Hematopoietic multipotent progenitor cell treated with erythropoietin and hydrocortisone succinate and interleukin-3 and kit ligand, for 17 days (in vitro differentiated cells): ENCODE measurements at regions not wholly inside any gene's neighbourhood (a gene's known extent, or its start where the extent isn't known, plus 50 kb on each side); places are given as distances from the start of the nearest gene placed in this dataset.

Source experiments
- DNase-seq: peaks from one replicate; pipeline ENCODE4 v3.0.0-alpha.2; 2015; ENCODE audit warnings: low spot score

GRCh38 chr3:104566054-104566453 lies 800.7 kb upstream of the ALCAM start:
- no peak for DNase-seq

- no peak for DNase-seq
These were observed 791.1 kb upstream of the ALCAM start for GRCh38 chr3:104575634-104576033.

- DNase-seq, result no peak
These were observed 788.2 kb upstream of the ALCAM start for GRCh38 chr3:104578558-104578957.

- no peak for DNase-seq
These were observed 784.6 kb upstream of the ALCAM start for GRCh38 chr3:104582092-104582491.

- no peak for DNase-seq
These were observed 782.0 kb upstream of the ALCAM start for GRCh38 chr3:104584682-104585081.

- no peak for DNase-seq
These were observed 780.4 kb upstream of the ALCAM start for GRCh38 chr3:104586344-104586743.

- DNase-seq, result no peak
These were observed 778.3 kb upstream of the ALCAM start for GRCh38 chr3:104588442-104588841.

GRCh38 chr3:104591776-104592175 lies 774.9 kb upstream of the ALCAM start:
- no peak for DNase-seq

GRCh38 chr3:104594491-104594890 lies 772.2 kb upstream of the ALCAM start:
- DNase-seq, result no peak

- DNase-seq, result no peak
These were observed 770.7 kb upstream of the ALCAM start for GRCh38 chr3:104596054-104596453.

- no peak for DNase-seq
These were observed 770.2 kb upstream of the ALCAM start for GRCh38 chr3:104596551-104596950.

GRCh38 chr3:104598848-104599511 lies 767.7 kb upstream of the ALCAM start:
- no peak for DNase-seq

- DNase-seq, result no peak
These were observed 762.2 kb upstream of the ALCAM start for GRCh38 chr3:104604326-104605010.

GRCh38 chr3:104606812-104607211 lies 759.9 kb upstream of the ALCAM start:
- no peak for DNase-seq

- DNase-seq, result no peak
These were observed 755.7 kb upstream of the ALCAM start for GRCh38 chr3:104610730-104611652.

- DNase-seq, result no peak
These were observed 754.5 kb upstream of the ALCAM start for GRCh38 chr3:104612218-104612617.

- DNase-seq, result no peak
These were observed 752.1 kb upstream of the ALCAM start for GRCh38 chr3:104614564-104614963.

GRCh38 chr3:104628185-104628789 lies 738.4 kb upstream of the ALCAM start:
- DNase-seq, result no peak

GRCh38 chr3:104629038-104629437 lies 737.7 kb upstream of the ALCAM start:
- DNase-seq, result no peak

- no peak for DNase-seq
These were observed 735.5 kb upstream of the ALCAM start for GRCh38 chr3:104631254-104631653.

- DNase-seq, result no peak
These were observed 734.2 kb upstream of the ALCAM start for GRCh38 chr3:104632521-104632920.

- no peak for DNase-seq
These were observed 733.8 kb upstream of the ALCAM start for GRCh38 chr3:104632947-104633346.
